Stimulated activated CD8-positive, alpha-beta memory T cell treated with anti-CD3 and anti-CD28 coated beads, Interleukin-7, amount 100 ng/mL, for 1 hour (primary cell): ENCODE measurements at regions not wholly inside any gene's neighbourhood (a gene's known extent, or its start where the extent isn't known, plus 50 kb on each side); places are given as distances from the start of the nearest gene placed in this dataset.
A peak's percentile ranks its signal among the peaks of the same experiment; 100 is the strongest.
"Not testable (repeated sequence)": the region's sequence is repeated elsewhere in the genome, so short reads cannot be mapped to it uniquely, and the experiment has no call there.

Experiments used
- DNase-seq, 2 donors: peaks; one replicate each; pipeline ENCODE4 v3.0.0-alpha.2; 2020; ENCODE audit warnings: low read depth in 2 of 2

GRCh38 chr22:35138521-35138920 lies 72.6 kb downstream of the ISX start:
- DNase-seq = no peak

DNA sequence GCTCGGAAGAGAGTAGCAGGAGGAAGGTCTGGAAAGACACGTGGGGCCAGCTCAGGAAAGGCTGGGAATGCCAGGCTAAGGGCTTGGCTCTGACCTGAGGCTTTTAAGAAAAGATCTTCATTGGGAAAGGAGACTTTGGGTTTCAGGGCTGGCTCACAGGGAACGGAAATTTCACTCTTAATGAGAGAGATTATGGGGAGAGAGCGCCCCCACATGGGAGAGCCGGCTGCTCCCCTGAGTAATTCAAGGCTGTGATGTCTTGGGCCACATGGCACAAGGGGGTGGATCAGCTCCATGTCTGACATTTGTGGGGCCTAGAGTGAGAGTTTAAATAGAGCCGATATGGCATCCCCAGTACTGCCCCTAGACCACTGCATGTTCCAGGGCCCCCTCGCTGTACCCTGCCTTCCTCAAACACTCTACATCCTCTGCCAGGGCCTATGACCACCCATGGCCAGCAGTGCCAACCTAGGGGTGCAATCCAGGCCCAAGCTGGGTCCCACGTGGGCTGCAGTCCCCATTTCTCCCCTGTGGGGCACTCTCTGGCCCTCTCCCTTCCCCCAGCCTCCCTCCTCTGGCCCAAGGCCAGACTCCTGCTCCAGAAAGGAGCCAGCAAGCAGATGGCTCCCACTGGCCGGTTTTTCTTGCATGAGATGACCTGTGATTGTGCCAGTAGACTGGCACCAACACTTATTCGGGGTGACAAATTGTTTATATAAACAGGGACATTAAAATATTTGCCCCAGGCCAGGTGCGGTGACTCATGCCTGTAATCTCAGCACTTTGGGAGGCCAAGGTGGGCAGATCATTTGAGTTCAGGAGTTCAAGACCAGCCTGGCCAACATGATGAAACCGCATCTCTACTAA lies 75.2 kb downstream of the ISX start:
- no peak for DNase-seq

GRCh38 chr22:35148381-35148780 lies 82.4 kb downstream of the ISX start:
- no peak for DNase-seq

GRCh38 chr22:35148866-35149548 lies 83.0 kb downstream of the ISX start:
- DNase-seq = no peak

DNA sequence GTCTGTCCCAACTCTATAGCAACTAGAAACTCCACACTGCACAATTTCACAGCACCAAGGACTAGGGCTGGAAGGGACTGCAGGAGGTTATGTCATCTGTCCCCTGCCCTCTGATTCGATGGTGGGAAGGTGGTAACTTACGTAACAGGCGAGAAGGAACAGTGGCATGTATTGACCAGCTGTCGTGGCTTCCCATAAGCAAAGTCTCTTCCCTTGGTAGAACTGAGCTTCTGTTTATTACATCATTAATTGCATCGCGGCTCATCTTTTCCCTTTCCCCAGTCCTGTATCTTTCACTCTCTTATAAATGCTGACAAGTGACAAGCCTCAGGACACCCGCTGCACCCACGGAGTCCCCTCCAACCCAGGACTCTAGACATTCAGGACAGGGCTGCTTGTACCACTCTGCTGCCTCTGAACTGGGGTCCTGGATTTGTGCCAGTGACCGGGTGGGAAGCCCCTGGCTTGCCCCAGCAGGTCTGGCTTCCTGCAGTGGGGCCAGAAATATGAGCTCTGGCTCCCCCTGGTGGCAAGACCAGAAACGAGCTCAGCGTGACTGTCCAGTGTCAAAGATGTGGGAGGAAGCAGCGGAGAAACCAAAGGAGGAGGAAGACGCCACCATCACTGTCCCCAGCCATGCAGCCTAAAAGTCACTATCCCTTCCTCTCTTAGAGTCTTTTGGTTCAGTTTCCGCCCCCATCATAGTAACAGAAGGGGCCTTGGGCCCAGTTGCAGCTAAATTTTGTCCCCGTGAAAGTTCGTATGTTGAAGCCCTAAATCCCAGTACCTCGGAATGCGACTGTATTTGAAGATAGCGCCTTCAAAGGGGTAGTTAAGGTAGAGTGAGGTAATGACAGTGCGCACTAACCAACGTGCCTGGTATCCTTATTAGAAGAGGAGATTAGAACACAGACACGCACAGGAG lies 84.5 kb downstream of the ISX start:
- DNase-seq = peak in 1 of 2 donors; percentile 35

DNA sequence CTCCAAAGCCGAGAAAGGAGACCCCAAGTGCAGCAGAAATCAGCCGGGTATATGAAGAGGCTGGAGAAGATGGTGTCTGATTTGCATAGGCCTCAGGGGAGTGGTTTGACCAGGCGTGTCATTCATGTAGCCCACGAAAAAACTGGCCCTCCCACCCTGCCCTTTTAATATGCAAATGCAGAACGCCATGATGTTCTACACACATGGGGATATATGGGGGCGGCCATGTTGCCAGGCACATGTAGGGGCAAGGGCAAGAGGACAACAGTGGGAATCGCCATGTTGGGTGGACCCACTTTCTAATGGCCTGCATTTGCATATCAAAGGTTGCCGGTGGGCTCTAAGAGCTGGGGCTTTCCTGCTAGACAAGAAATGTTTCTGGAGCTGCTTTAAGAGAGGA lies 86.4 kb downstream of the ISX start:
- DNase-seq = no peak

DNA sequence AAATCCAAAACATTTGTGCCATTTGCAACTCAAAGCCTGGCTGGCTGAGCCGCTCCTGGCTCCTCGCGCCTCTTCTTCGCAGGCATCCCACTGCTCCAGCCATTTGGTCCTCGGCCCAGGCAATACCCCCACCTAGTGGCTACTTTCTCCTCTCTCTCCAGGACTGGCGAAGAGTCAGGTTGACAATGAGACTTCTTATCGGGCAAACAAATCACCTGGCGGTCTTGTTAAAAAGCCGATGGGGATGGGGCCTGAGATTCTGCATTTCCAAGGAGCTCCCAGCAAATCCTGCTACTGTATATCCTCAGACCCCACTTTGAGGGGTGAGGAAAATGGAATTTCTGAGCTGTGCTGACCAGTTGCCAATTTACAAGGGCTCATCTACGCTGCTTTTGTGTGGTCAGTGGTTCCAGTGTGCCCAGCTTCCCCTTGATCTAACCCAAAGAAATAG lies 89.0 kb downstream of the ISX start:
- no peak for DNase-seq

DNA sequence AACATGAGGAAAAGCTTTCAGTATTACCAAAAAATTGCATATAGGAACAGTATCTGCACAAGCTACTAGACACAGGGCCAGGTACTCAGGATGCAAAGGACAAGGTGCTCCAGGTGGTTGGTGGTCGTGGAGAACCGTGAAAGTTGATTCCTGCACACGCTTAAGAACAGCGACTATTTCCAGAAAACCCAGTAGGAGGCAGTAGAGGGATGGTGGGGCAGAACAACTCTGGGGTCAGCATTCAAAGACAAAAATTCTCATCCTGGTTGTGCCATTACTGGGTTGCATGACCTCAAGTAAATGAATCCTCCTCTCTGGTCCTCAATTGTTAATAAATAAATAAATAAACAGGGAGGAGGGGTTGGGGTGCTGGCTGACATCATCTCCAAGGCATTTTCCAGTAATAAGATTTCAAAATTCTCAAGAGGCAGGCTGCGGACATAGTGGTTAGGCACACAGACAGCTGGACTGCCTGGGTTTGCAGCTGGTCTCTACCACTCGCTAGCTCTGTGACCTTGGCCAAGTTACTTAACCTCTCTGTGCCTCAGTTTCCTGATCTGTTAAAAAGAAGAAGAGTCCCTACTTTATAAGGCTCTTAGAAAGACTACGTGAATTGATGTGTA lies 89.6 kb downstream of the ISX start:
- DNase-seq = no peak

- no peak for DNase-seq
These were observed 91.0 kb downstream of the ISX start for GRCh38 chr22:35156945-35157344.

DNA sequence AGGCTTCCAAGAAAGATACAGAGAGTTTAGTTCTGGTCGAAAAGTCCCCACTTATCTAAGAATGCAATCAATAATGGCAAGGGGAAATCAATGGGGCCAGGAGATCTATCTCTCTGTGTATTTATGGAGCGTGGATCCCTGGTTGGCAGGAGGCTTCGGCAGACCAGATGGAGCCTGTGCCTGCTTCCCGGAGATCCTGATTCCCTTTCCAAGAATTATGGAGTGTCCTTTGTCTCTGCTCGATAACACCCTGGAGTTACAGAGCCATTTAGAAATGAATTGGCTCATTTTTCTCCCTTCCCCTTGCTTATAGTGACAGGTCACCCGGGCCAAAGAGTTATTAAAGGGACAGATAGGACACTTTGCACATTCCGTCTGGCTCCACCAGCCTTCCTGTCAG lies 92.4 kb downstream of the ISX start:
- DNase-seq = no peak

DNA sequence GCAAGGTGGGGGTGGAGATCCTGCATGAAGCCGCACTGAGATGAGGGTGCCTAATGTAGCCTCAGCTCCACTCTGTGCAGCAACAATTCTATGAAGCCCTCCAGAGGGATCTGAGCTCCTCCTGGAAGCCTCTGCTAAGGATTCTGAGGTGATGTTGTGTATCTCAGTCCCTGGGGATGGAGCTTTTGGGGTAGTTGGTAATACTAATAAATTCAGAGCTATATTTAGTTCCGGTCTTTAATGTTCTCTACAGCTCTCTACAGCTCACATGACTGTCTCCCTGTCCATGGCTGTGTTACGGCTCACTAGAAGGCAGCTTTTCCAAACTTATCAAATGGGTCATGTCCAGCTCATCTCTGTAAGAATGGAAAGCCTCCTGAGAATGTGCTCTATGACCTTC lies 93.4 kb downstream of the ISX start:
- no peak for DNase-seq

GRCh38 chr22:35160268-35160667 lies 94.3 kb downstream of the ISX start:
- no peak for DNase-seq

DNA sequence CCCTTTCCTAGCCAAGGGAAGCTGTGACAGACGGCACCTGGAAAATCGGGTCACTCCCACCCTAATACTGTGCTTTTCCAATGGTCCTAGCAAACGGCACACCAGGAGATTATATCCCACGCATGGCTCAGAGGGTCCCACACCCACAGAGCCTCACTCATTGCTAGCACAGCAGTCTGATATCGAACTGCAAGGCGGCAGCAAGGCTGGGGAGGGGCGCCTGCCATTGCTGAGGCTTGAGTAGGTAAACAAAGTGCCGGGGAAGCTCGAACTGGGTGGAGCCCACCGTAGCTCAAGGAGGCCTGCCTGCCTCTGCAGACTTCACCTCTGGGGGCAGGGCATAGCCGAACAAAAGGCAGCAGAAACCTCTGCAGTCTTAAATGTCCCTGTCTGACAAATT lies 91.4 kb upstream of the HMGXB4 start:
- not testable (repeated sequence) for DNase-seq

DNA sequence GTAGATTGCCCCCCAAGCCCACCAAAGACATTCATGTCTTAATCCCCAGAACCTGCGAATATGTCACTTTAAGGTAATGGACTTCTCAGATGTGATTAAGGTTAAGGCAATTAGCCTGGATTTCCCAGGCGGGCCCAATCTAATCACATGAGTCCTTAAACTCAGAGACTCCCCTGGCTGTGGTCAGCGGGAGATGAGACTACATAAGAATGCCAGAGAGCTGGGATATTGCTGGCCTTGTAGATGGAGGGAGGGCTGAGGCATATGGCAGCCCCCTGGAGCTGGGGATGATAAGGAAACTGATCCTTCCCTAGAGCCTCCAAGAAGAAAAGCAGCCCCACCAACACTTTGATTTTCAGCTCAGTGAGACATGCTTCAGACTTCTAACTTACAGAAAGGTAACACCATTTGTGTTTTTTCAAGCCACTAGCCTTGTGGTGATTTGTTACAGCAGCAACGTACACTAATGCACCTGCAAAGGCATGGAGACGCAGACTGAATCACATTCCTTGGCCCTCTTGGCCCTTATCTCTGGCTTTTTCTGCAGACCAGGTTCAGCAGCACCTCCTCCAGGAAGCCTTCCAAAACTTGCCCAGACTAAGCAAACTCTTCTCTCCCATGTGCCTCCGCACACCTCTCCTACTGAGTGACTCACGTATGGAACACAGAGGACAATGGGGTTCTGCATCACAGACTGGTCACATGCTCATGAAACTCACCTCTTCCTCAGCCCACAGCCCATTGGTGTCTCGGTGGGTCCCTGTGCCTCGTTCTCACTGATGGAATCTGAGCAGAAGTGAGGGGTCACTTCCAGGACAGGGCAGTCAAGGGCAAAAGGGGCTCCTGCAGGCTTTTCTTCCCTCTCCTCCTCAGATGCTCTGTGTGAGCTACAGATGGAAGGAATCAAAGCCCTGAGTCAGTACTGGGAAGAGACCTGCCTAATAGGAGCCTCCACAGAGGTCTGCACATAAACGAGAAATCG lies 86.3 kb upstream of the HMGXB4 start:
- no peak for DNase-seq

- no peak for DNase-seq
These were observed 84.9 kb upstream of the HMGXB4 start for GRCh38 chr22:35172442-35172841.

GRCh38 chr22:35173655-35174054 lies 83.6 kb upstream of the HMGXB4 start:
- no peak for DNase-seq

DNA sequence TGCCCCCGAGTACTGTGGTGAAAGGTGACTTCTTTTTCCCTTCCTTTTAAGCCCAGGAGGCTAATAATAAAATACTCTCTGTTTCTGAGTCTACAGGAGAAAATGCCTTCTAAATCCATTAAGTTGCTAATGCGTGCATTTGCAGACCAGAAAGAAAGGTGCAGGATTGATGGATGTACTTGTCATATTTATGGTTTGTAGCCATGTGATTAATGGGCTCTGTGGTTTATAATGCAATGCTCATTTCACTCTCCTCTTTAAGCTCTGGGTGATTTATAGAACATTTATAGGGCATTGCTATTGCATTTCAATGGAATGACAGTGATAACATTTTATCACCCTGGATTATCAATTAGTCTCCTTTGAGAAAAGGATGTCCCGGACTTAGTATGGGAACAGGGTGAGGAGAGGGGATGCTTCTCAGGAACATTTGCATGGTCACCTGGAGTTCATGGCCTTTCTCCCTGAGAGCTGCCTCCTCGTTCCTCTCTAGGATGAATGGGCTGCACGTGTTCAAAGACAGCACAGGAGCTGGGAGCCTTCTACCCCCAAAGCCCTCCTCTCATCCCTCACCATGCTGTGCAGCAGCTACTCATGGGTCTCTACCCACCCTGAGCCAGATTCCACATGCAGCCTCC lies 82.8 kb upstream of the HMGXB4 start:
- no peak for DNase-seq

DNA sequence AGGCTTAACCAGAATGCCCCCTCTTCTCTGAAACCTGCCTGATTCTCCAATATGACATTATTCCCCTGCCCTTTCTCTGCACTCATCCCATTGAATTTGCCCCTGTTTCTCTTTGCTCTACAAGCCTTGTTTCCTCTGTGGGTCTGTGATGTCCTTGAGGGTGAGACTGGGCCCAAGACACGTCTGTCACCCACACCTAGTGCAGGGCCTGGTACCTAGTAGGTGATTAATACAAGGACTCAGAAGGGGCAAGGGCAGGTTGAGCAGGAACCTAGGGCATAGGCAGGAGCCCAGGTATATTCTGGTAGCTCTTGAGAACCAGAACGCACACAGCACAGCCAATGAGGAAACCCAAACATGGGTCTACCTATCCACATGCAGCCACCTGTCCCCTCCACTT lies 81.9 kb upstream of the HMGXB4 start:
- DNase-seq = no peak

DNA sequence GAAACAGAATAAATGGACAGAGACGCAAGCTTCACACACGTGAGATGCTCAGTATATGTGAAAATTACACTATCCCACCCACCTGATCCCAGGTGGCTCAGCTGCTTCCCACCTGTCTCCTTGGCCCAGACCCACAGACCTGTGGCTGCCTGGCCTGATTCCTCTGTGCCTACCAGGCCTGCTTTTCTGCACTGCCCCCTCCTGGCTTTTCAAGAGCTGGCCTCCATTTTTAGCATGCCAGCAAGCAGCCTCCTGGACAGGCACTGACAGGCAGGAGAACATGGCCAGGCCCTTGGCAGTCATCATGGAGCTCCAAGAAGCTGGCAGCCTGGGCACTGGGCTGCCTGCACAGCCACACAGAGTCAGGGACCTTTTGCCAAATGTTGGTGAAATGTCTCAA lies 79.5 kb upstream of the HMGXB4 start:
- DNase-seq = no peak

DNA sequence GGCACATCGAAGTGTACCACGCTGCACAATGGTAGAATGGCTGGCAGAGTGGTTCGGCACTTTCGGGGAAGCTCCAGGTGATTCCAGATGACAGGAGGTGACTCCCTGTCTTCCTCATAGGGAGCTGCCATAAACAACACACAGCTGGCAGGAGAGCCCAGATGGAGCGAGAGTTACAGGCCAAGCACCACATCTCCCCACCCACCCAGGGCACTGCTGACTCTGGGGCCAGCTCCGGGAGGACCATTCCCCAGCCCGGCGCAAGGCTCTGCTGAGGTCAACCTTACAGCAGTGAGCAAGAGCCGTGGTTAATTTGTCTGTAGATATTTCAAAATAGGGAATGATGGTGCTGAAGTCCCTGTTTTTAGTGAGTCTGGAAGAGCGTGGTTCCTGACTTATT lies 78.8 kb upstream of the HMGXB4 start:
- DNase-seq = no peak
